ENCODE measurements at regions not wholly inside any gene's neighbourhood (a gene's known extent, or its start where the extent isn't known, plus 50 kb on each side); places are given as distances from the start of the nearest gene placed in this dataset.
A peak's percentile ranks its signal among the peaks of the same experiment; 100 is the strongest.

DNA sequence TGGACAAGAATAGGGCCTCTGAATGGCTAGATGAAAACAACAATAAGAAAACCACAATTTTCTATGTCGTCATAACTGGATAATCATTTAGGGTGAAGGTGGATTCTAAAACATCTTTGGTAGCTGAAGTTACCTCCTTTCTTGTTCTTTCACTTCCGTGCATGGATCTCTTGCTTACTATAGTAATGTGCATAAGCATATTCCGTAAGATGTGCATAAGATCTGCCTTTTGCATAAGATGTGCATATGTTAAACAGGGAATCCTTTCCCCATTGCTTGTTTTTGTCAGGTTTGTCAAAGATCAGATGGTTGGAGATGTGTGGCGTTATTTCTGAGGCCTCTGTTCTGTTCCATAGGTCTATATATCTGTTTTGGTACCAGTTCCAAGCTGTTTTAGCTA, 353.6 kb downstream of the MTX2 start:
- DNase-seq, result no peak

DNA sequence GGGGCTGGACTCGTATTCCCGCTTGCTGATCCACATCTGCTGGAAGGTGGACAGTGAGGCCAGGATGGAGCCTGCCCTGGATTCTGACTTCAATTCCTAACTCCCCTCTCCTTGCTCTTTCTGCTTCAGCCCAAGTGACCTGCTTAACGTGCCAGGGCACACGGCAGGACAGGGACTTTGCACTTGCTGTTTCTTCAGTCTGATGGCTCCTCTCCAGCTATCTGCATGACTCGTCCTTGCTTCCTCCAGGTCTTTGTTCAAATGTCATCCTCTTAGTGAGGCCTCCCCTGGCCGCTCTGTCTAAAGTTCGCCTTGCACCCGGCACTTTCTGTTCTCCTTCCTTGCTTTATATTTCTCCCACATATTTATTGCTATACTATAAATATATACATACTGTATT, 357.6 kb downstream of the MTX2 start:
- DNase-seq, result no peak

DNA sequence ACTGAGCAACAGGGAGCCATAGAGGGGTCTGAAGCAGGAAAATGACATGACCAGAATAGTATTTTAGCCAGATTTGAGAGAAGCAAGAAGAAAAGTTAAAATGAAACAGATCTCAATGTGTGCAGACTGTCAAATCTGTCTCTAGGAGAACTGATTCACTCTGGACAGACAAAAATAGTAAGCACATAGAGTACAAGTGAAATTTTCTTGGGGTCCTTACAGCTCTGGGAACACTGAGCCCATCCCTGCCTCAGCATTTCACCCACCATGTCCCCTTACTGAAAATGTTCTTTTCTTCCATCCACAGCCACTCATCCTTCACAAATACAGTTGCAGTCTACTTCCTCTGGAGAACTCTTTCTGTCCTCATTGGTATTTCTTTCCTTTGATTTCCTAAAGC, 359.2 kb downstream of the MTX2 start:
- no peak for DNase-seq

DNA sequence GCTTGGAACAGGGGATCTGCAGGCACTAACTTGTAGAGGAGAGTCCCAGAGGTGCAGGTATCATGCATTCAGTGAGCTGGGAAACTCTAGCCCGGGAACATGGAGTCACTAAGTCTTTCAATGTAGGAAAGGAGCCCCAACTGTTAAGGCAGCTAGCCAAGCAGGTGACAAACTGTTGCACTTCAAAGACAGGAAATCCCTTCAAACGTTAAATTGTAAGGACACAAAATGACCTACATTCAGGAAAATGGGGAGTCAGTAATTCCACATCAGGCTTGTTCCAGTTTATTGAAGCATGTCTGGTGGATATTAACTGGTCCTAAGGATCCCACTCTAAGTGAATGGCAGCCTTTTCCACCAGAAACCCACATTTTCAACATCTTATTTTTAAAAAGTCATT, 364.5 kb downstream of the MTX2 start:
- DNase-seq, result no peak

DNA sequence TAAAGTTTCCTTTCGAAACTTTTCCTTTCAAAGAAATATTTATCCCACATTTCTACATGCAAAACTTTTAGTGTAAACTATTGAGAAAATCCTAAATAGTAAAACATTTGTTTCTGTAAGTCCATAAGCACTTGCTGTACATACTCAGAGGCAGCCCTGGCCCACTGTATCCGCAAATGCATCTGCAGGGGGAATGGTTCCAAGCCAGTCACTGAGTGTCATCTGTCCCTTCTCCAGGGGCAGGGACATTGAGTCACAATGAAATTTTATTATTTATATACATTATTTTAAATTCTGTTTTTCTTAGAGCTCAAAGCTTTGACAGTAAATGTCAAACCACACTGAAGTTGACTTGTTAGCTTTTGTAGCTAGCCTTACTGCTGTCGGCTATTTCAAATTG, 367.2 kb downstream of the MTX2 start:
- no peak for DNase-seq

DNA sequence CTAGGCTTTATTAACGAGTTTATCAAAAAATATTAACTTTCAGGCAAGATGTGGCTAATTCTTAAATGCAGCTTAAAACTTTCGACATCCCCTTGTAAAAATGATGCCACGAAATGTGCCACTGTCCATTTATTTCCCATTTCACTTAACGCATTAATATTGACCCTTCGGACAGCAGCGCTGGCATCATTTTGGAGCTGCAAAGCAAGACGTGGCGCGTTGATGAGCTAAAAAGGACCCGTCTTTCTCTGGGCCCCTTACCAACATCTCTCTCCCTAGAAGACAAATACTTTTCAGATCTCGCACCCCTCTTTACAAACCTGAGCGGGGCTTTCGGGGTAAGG, 367.9 kb downstream of the MTX2 start:
- no peak for DNase-seq

DNA sequence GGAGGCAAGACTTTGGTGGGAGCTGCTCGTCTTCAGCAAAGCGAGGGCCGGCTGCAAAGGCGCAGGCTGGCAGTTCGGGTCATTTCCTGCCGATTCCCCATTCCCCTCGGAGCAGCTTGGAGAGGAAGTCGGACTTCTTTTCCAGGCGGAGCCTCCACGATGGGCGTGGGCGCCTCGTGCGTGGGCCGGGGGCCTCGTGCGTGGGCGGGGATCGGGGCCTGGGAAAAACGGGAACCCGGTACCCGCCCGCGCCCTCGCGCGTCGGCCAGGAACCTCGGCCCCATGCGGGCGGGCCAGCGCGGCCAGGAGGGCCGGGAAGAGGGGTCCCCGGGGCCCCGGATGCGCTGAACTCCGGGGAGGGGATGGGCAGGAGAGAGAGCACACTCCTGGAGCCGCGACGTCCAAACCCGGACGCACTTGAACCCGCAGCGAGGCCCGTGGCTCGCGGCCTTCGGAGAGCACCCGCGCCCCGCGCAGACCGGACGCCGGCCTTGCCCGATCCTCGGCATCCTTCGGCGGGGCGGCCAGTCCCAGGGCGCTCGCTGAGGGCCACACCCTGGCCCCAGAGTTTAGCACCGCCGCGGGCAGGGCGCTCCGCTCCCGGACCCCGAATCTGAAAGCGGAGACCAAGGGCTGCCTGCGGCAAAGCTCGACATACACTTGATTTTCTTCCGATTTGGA, 368.4 kb downstream of the MTX2 start:
- DNase-seq, result peak; percentile 4

DNA sequence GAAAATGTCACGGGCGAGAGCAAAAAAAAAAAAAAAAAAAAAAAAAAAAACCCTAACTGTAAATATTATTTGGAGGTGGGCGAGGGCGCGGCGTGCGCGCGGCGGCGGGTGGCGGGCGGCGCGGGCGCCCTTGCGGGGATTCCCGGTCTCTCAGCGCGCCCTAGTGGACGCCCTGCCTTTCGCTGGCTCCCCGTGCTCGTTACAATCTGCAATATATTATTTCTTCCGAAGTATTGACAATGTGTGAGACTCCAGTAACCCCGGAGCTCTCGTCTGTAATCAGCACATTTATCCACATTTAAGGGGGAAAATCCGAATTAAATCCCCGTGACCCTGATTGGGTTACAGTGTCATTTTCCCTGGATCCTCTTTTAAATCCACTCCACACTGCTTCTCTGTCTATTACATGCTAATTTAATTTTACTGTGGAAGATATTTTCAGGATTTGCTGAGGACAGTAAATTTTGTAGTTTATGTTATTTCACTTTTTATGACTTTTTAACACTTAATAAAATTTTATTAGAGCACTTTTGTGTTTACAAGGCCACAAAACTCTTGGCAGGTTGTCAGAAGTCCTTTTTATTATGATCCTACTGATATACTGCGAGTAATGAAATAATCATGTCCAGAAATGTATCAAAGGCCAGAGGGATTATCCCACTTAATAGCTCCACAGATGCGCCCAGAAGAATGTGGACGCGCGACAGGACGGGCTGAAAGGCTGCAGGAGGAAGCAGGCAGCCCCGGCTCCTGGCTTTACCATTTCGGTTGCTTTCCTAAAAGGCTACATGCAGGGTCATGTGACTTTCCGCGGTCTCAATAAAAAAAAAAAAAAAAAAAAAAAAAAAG, 369.1 kb downstream of the MTX2 start:
- DNase-seq, result peak; percentile 63

DNA sequence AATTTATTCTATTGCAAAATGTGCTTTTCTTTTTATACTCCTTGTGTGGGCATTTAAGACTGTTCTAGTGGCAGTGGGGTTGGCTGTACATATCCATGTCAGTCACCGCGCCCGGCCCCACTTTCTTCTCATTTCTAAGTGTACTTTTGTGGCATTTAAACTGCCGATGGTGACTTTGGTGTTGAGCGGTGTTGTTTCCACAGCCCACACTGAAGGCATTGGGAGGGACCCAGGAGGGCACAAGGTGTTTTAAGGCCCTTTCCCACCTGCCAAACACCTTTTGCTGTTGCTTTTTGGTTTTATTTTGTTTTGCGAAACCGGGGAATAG, 369.7 kb downstream of the MTX2 start:
- DNase-seq, result no peak

DNA sequence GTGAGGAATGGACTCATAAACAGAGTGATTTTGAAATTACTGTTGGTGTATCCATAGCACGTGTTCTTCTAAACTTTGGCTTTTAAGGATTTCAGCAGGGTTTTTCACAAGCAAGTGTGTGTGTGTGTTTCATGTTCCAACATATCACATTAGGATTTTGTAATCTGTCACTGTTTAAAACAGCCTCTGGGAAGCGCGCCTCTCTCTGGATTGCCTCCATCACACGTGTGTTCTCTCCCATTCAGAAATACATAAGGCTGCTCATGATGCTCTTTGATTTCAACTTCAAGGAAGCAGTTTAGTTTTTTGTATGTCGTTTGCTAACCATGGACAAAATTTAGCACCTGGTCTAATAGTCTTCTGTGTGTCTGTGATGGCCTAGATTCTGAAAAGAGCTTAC, 370.4 kb downstream of the MTX2 start:
- no peak for DNase-seq

DNA sequence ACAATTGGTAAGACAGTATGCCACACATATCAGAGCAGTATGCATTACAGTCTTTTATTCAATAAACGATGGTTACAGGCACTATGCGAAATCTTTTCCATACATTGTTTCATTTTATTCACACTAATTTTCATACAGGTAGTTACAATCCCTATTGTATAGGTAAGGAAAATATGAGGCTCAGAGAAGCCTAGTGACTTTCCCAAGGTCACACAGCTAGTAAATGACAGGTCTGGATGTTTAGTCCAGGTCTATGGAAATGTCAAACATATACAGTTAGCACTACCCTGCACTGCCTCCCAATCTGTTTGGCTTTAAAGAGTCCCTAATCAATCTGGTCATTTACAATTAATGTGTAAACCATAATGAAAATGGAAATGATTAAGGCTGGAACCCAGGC, 372.2 kb downstream of the MTX2 start:
- no peak for DNase-seq

DNA sequence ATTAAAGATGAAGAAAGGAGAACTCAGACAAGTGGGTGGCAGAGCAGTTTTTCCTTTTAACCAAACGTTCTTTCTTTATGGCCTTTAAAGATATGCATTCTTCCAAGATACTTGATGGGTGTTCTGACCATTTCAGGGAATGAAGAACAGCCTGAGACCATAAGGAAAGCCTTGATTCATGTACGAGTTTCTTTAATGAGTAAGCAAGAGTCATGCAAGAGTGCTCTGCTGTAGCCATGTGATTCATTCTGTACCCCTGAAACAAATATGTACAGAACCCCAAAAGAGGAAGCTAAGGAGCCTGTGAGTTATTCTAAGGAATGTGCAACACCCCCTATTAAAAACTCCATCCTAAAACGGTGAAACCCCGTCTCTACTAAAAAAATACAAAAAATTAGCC, 372.8 kb downstream of the MTX2 start:
- DNase-seq, result no peak

DNA sequence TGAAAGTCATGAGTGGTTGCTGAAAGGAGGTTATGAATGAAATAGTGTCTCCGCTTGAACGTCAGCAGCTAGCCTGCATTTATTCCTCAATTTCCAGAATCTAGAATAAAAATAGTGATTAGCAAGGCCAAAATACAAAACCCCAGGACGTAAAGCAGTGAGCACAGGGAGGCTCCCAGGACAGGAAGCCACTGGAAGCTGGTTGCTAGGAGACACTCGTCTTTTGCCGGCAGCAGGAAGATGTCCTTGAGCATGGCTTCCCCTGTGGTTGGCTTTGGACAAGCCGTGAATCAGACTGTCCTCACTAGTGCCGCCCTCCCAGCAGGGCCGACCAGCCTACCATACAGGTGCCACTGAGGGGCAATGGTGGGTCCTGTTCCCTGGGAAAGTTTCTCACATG, 374.4 kb downstream of the MTX2 start:
- no peak for DNase-seq

DNA sequence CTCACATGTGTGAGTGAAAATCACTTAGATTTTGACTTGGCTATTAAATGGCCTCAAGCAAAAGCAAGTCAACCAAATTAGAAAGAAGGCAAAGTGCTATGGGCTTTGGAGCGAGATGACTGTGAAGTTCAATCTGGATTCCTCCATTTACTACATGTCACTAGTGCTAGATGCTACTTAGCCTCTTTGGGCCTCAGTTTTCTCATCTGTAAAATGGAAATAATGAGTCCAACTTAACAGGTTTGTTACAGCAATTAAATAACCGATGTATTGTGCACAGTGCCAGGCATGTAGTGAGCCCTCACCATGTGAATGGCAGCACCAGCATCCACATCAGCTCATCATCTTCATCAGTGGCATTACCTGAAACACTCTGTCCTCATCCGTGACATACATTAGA, 376.3 kb downstream of the MTX2 start:
- DNase-seq, result no peak

DNA sequence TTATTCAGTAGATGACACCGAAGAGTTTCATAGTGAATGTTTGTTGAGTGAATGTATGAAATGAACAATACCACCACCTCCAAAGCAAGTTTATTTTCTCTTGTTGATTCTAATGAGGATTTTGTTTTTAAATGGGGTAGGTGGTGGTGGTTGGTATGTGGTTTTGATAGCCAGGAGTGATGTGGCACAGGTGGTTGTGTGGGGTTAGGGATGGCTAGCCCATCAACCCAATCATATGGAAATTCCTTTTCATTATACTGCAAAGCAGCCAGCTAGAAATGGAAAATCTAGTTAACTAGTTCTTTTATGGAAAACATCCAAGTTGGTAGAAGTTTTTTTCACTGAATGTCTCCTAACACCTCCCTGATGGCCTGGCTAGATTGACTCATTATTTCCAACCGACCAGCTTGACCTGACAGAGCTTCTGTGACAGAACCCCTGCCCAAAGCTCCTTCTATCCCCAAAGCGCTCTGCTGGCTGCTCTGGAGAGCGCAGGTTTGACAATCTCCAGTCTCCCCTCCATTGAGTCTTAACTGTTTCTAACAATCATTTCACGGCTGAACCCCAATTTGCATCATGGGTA, 376.9 kb downstream of the MTX2 start:
- no peak for DNase-seq

DNA sequence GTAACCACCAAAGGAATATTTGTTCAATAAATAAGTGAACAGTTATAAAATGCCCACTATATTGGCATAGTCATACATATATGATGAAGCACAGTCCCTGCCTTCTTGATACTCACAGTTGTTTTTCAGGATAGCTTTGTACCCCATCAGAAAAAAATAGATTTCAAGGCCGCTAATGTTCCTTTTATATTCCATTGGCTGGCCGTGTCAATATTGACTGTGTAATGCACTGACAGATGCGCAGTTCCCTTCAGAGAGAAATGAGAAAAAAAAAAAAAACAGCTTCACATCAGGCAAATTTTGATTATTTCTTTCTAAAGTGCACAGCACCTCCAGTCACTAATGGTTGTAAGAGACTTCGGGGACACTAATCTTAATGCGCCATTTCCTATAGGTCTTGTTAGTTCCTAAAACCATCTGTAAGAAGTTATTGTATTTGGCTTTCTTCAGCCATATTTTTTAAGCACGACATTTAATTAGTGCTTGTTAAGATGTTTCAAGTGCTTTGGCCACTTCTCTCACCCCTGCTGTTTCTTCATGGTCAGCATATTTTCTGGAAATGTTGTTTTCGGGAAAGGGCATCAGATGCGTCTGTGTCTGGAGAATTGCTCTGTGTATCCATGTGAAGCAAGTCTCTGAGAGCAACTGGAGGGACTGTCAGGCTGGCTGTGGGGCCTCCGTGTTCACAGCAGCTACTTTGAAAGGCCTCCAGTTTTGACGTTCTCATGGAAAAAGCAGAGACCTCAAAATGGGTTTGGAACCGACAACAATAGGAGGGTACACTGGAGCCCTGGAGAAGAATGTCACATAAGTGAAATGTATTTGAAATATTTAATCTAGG, 378.3 kb downstream of the MTX2 start:
- DNase-seq, result no peak

DNA sequence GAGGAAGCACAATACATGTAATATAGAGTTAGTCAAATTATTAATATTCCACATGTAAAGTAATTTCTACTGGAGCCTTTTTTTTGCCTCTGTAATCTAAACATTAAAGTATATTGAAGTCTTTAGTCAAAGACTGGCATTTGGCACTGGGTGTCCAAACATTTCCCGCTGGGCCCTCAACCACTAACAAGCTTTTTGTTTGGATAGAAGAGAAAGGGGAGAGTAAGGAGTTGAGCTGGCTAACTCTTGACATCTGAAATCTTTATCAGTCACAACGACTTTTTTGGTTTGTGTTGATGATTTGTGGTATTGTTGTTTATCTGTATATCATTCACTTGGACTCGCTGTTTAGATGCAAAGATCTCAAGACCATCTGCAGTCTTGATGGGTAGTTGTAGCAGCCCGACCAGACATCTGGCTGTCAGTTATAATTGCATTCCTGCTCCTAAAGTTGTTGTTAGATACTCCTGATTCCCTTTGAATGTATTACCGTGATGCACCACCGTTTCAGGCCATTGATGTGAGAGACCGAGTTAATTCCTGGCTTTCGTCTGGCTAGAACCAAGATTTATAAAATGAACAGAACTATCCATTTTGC, 379.6 kb downstream of the MTX2 start:
- no peak for DNase-seq

DNA sequence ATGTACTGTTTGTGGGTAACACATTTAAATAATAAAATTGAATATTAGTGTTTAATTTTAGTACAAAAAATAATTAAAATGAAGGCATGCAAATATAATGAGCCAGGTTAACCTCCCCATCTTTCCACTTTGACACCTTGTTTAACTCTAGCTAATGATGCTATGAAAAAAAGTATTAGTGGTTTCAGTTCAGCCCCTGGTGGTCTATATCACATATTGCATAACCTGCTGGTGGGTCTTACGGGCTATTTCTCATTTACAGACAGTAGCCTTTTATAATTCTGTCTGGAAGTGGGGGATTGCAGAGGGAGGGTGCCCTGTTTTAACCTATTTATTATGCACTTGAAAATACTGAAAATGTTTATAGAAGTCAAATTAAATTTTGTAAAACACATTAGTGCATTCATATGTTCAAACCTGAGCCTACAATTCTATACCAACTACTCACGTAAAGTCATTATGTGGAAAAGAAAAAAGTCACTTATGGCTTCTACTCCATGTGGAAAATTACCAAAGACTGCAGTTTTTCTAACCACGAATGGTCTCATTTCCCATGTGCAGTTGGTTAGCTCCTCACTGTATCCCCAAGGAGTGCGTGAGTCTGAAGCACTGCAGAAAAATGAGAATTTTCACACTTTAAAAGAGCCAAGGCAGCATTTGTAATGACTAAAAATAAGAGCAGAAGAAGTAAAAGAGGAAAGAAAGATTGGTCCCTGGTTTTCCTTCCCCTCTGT, 381.0 kb downstream of the MTX2 start:
- DNase-seq, result no peak

DNA sequence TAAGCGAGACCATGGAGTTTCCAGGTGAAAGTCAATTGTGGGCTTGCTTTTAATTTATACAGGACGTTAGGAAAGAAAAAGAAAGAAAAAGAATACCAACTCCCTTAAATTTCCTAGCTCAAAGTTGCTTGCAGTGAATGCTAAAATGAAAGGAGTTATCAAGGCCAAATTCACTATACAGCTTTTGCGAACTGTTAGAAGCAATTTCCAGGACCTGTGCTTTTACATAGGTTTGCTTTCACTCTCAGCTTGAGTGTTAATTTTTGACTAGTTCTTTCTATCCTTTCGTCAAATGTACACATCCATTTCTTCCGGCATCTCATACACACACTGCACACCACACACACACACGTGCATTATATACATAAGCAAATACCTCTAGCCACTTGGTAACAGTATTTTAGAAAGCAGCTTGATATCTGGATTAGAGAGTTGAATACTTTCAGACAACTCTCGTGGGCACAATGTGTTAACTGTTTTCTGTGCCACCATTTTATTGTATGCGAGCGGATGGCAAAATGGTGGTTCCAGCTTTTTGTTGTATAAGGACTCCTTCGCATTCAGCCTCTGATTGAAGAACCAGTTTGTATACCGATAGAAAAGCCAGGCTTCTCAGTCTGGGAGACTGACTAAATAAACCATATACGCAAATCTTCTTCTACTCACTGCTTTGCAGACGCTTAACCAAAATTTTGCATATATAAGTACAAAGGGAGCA, 381.8 kb downstream of the MTX2 start:
- DNase-seq, result no peak

DNA sequence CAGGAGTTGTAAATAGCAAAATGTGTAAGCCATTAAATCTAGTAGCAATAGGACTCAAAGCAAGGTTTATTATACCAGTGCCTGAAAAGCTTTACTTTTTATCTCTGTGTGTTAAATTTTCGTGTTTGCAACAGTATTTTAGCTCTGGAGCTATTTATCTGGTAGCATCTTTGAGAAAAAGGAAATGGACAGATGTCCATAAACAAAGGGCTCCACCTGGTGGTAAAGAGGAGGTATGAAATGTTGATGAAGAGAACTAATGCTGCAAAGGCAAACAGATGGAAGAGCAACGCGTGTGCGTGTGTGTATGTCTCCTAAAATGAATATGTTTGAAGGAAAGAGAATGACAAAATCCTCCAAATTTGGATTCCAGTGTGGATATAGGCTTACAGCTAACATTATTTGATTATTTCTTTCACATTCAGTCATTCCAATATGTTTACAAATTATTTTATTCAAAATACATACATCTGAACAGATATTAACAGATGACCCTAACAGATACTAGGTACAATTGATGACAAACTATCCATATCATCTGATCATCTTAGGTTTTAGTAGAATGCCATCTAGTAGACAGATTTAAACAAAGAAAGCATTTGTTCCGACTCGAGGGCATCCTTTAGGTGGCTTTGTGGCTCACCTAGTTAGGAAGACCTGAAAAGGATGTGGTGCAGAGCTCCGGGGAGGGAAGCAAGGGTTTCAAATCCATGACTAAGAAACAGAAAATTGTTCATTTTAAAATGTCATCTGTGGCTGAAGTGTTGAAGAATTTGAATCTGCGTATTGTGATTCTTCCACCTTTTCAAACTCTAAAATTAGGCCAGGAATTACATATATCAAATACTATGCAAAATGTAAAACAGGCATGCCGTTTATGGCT, 383.3 kb downstream of the MTX2 start:
- DNase-seq, result peak; percentile 67
